ENCODE measurements at regions not wholly inside any gene's neighbourhood (a gene's known extent, or its start where the extent isn't known, plus 50 kb on each side); places are given as distances from the start of the nearest gene placed in this dataset.
A peak's percentile ranks its signal among the peaks of the same experiment; 100 is the strongest.

- no peak for DNase-seq (ENCODE audit: low spot score)
- ChIA-PET CTCF (interaction anchor here (0.6 kb wide), 1 partner anchor 1046 kb away, joined by 3 read pairs; no protein-coding TSS in a partner anchor), POLR2A (ENCODE audit: low non-redundant PET) (no interaction called here)
- no peak for TF ChIP-seq CTCF (conservative IDR thresholded peaks at IDR 0.05; ENCODE audit: low read depth)
- no peak overlapping the region for H3K27ac ChIP-seq
These were observed 483.5 kb downstream of the ADGRL2 start for GRCh38 chr1:82284213-82284612.

DNA sequence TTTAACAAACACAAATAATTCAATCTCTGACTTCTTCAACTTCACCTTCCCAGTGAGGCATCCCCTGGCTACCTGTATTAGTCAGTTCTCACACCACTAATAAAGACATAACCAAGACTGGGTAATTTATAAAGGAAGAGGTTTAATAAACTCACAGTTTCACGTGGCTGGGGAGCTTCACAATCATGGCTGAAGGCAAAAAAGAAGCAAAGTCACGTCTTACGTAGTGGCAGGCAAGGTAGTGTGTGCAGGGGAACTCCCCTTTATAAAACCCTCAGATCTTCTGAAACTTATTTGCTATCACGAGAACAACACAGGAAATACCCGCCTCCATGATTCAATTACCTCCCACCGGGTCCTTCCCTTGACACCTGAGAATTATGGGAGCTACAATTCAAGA lies 478.5 kb downstream of the ADGRL2 start:
- ChIA-PET CTCF (no interaction called here), POLR2A (ENCODE audit: low non-redundant PET) (no interaction called here)
- TF ChIP-seq CTCF (conservative IDR thresholded peaks at IDR 0.05; ENCODE audit: low read depth): no peak
- DNase-seq (ENCODE audit: low spot score): no peak
- no peak overlapping the region for H3K27ac ChIP-seq

GRCh38 chr1:82273816-82274215 lies 473.1 kb downstream of the ADGRL2 start:
- ChIA-PET CTCF (no interaction called here), POLR2A (ENCODE audit: low non-redundant PET) (no interaction called here)
- no peak for TF ChIP-seq CTCF (conservative IDR thresholded peaks at IDR 0.05; ENCODE audit: low read depth)
- no peak overlapping the region for H3K27ac ChIP-seq
- no peak for DNase-seq (ENCODE audit: low spot score)

DNA sequence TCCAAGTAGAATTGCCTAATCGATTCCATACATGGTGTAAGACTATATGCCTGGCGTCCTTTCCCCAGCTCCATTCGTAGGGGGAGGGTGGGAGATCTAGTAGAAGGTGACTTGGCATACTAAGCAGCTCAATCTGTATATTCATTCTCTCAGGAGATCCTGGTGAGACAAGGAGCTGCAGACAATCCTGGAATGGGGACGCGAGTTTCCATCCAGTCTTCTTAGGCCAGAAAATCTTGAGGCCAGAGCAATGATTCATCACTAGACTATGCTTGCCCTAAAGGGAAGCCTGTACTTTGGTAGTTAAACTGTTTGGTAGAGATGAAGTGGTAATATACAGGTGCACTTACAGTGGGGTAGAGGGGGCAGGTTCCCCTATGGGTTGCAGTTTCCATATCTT lies 468.7 kb downstream of the ADGRL2 start:
- ChIA-PET CTCF (no interaction called here), POLR2A (ENCODE audit: low non-redundant PET) (no interaction called here)
- no peak for TF ChIP-seq CTCF (conservative IDR thresholded peaks at IDR 0.05; ENCODE audit: low read depth)
- peak; percentile 74 for DNase-seq (ENCODE audit: low spot score)
- H3K27ac ChIP-seq: no peak overlapping the region

- POLR2A ChIA-PET (ENCODE audit: low non-redundant PET): no interaction called here
These were observed 468.1 kb downstream of the ADGRL2 start for GRCh38 chr1:82268826-82269225.

DNA sequence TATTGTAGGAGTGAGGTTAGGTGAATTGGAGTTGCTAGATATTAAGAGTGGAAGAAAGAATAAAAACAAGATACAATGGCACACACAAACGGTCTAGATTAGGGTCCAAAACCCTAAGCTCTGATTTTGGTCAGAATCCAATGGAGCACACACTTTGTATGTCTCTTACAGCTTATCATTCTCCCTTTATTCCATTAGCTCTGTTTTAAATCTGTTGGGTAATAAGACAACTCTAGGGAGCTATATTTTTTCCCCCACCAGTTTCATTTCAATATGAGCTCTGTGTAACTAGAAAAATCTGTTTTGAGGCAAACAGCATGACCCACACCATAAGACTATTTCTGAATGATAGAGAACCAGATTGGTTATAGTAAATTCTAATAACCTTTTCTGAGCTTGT lies 465.6 kb downstream of the ADGRL2 start:
- POLR2A ChIA-PET (ENCODE audit: low non-redundant PET): no interaction called here

More at GRCh38 chr1:82268826-82269225, 468.1 kb downstream of the ADGRL2 start:
- CTCF ChIA-PET: no interaction called here
- no peak for DNase-seq (ENCODE audit: low spot score)
- TF ChIP-seq CTCF (conservative IDR thresholded peaks at IDR 0.05; ENCODE audit: low read depth): no peak
- no peak overlapping the region for H3K27ac ChIP-seq

More for the DNA sequence above, 465.6 kb downstream of the ADGRL2 start:
- TF ChIP-seq CTCF (conservative IDR thresholded peaks at IDR 0.05; ENCODE audit: low read depth): no peak
- DNase-seq (ENCODE audit: low spot score): no peak
- H3K27ac ChIP-seq: no peak overlapping the region
- CTCF ChIA-PET: interaction anchor here (0.9 to 1.1 kb wide), 2 partner anchors 9 to 31 kb away, joined by 3 to 4 read pairs; no protein-coding TSS in a partner anchor
